HG02798 (cell line): ENCODE measurements at regions not wholly inside any gene's neighbourhood (a gene's known extent, or its start where the extent isn't known, plus 50 kb on each side); places are given as distances from the start of the nearest gene placed in this dataset.
"Not testable (repeated sequence)": the region's sequence is repeated elsewhere in the genome, so short reads cannot be mapped to it uniquely, and the experiment has no call there.

Experiments
- ATAC-seq: cut with Tn5 transposase; IDR thresholded peaks from one replicate; pipeline ENCODE4 v1.9.1; 2021; ENCODE audit warnings: mild to moderate bottlenecking; ENCODE audit not compliant: unreplicated experiment, poor library complexity

- no peak for ATAC-seq
Measured at GRCh38 chr7:125112850-125113249, 183.2 kb upstream of the POT1 start.

GRCh38 chr7:125099519-125099918 is 169.9 kb upstream of the POT1 start:
- no peak for ATAC-seq

- ATAC-seq, result peak; percentile 78
Measured at GRCh38 chr7:125098377-125098970, 168.8 kb upstream of the POT1 start.

GRCh38 chr7:125090596-125090995 is 161.0 kb upstream of the POT1 start:
- ATAC-seq, result no peak

- no peak for ATAC-seq
Measured at GRCh38 chr7:125089171-125089570, 159.5 kb upstream of the POT1 start.

GRCh38 chr7:125088555-125088954 is 158.9 kb upstream of the POT1 start:
- ATAC-seq, result no peak

- ATAC-seq, result no peak
Measured at GRCh38 chr7:125085084-125085483, 155.5 kb upstream of the POT1 start.

GRCh38 chr7:125084196-125084595 is 154.6 kb upstream of the POT1 start:
- ATAC-seq, result no peak

GRCh38 chr7:125074141-125074540 is 144.5 kb upstream of the POT1 start:
- no peak for ATAC-seq

GRCh38 chr7:125065546-125065945 is 135.9 kb upstream of the POT1 start:
- ATAC-seq, result no peak

- ATAC-seq, result no peak
Measured at GRCh38 chr7:125065001-125065400, 135.4 kb upstream of the POT1 start.

GRCh38 chr7:125061776-125062397 is 132.3 kb upstream of the POT1 start:
- ATAC-seq, result peak; percentile 81

GRCh38 chr7:125061083-125061745 is 131.6 kb upstream of the POT1 start:
- ATAC-seq, result not testable (repeated sequence)

- no peak for ATAC-seq
Measured at GRCh38 chr7:125059861-125060456, 130.3 kb upstream of the POT1 start.

GRCh38 chr7:125057963-125058362 is 128.3 kb upstream of the POT1 start:
- ATAC-seq, result no peak

- no peak for ATAC-seq
Measured at GRCh38 chr7:125055376-125055775, 125.8 kb upstream of the POT1 start.

GRCh38 chr7:125046767-125047166 is 117.1 kb upstream of the POT1 start:
- ATAC-seq, result no peak

- ATAC-seq, result no peak
Measured at GRCh38 chr7:125033506-125033905, 103.9 kb upstream of the POT1 start.

GRCh38 chr7:125032943-125033342 is 103.3 kb upstream of the POT1 start:
- ATAC-seq, result no peak

- ATAC-seq, result no peak
Measured at GRCh38 chr7:125030756-125031387, 101.2 kb upstream of the POT1 start.

- ATAC-seq, result no peak
Measured at GRCh38 chr7:125025620-125026019, 96.0 kb upstream of the POT1 start.
